GM21447 (cell line): ENCODE measurements at regions not wholly inside any gene's neighbourhood (a gene's known extent, or its start where the extent isn't known, plus 50 kb on each side); places are given as distances from the start of the nearest gene placed in this dataset.

Experiments
- ATAC-seq: cut with Tn5 transposase; IDR thresholded peaks from one replicate; pipeline ENCODE4 v1.9.1; 2021; ENCODE audit not compliant: unreplicated experiment

DNA sequence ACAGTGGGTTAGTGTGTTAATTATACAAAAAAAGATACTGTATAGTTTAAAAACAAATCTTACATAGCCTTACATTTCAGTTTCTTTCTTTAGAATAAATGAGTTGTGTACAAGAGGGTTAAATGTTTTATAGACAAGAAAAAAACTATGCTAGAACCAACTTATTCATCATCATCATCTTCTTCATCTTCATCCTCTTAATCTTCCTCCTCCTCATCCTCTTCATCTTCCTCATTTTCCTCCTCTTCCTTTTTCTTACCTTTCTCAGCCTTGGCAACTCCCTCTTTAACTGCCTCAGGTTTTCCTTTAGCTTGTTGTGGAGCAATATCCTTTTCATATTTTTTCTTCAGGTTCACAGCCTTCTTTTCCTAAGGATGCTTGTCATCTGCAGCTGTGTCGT lies 53.7 kb downstream of the RPS12 start:
- ATAC-seq: no peak

GRCh38 chr6:132872923-132873322 lies 58.6 kb downstream of the RPS12 start:
- peak; percentile 100 for ATAC-seq

DNA sequence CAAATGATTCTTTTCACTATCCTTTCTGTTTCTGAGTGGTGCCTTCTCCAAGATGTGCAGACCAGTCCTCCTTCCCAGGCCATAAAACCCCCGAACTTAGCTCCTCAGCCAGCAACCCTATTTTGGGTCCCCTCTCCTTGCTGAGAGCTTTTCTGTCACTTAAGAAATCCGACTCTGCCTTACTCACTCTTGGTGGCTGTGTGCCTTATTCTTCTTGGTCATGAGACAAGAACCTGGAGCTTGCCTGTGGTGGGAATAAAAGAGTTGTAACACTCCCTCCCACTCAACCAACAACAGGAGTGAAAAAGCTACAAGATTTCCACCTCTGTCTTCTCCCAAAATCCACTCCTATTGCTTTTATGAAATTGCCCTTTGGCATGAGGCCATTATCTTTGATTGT lies 62.6 kb downstream of the RPS12 start:
- no peak for ATAC-seq

DNA sequence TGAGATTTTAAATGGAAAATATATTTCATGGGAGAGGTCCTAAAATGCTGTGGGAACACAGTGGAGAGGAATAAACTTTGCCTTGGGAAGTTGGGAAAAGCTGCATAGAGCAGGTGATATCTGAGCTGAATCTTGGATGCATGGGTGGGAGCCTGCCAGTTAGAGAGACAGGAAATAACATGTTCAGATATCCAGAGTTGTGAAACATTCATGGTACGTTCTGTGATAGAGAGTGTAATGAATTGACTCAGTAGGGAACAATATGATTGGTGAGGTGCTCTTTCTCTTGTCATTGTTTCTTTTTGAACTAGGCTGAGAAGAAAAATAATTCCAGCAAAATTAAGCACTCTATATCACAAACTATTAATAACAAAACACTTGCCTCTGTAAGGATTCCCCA lies 72.8 kb downstream of the RPS12 start:
- ATAC-seq: no peak

- no peak for ATAC-seq
These were observed 74.3 kb downstream of the RPS12 start for GRCh38 chr6:132888701-132889100.

DNA sequence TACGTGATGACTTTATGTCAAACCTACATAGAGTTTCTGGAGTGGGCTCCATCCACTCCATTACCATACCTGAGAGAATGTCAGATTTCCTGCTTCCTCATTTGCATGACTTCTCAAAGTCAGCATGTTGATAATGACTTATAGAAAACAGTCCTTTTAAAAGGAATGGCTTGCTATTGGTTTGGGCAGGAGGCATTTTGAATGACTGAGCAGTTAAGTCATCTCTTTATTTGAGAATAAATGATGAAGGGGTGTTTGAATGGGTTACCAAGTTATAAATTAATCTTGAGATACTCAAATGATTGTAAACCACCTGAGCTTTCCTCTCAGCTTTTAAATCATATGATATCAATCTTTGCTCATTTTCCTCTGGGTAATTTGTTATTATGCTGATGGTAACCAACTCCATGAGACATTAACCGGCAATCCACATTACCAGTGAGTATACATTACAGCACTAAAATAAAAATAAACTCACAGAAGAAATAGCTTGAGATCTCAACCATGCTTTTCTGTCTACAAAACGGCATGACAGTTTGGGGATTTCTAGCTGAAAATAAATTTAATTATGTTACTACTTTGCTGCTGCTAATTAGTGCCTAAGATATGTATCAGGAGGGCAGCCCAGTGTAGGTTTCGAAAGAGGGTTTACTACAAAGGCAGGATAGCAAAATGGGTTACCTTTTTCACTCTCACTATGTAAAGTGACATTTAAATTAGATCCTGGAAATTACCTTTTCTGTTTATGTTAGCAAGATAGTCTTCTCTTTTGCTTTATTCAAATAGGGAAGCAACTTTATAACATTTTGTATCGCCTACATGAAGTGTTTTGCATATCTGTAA lies 78.8 kb downstream of the RPS12 start:
- ATAC-seq: no peak

DNA sequence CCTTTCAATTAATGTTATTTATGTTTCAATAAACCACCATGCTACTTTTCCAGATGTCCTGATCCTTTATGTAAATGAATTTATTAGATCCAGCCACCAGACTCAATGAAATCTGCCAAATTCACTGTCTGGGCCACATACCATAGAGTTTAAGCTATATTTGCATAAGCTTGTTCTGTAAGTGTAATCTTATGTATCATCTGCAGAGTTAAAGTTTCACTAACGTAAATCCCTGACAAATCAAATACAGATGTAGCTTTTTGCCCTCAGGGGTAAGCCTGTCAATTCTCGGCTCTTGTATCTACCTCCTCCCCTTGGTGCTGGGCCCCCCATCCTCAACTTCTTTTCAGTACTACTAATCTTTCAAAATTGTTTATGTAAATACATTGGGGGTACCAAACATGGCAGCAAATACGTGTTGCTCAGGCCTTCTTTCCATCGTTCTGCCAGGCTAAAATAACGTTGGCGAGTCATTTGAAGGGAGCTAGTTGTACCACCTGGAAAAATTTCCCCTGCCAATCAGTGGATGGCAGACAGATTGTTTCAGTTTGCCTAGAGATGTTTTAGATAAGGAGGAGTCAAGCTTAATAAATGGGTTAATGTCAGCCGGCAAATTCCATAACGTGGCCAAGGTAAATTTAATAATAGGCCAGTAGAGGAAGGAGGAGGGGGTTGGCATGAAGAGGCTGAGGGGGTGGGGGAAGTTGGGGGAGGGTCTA lies 79.6 kb downstream of the RPS12 start:
- no peak for ATAC-seq

DNA sequence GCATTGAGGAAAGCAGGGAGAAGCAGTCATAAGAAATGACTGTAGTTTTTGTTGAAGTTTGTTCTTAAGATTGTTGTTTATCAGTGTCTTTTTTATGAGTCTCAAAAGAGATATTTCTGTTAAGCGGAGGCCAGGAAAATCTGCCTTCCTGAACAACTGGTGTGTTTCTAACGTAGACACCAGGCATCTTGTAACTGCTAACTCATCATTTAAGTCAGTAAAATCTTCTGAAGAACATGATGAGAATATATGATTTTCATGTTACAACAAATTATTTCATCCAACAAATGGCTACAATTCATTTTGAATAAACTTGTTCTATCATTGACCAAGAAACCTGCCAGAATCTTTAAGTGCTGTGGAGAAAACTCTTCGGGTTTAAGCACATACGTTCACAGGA lies 84.0 kb downstream of the RPS12 start:
- ATAC-seq: no peak

- ATAC-seq: no peak
These were observed 86.5 kb downstream of the RPS12 start for GRCh38 chr6:132900849-132901248.

- ATAC-seq: no peak
These were observed 88.5 kb downstream of the RPS12 start for GRCh38 chr6:132902901-132903300.

GRCh38 chr6:132907231-132907630 lies 92.9 kb downstream of the RPS12 start:
- ATAC-seq: no peak

- no peak for ATAC-seq
These were observed 93.5 kb downstream of the RPS12 start for GRCh38 chr6:132907914-132908313.

DNA sequence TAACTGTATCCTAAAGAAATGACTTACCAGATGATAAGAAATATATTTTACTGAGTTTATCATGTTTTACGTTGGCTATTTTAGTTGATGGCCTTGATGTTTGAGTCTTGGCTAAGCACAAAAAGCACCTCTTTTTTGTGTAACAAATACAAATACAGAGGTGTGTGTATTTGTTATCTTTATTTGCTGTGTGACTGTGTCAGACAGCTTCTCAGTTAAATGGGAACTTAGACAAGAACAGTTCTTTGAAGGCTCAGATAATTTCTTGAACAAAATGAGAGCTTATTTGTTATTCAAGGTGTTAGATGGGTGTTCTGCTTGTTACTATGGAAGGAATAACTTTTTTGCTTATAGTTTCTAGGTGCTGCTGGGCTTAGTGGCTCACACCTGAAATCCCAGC lies 95.4 kb downstream of the RPS12 start:
- no peak for ATAC-seq

DNA sequence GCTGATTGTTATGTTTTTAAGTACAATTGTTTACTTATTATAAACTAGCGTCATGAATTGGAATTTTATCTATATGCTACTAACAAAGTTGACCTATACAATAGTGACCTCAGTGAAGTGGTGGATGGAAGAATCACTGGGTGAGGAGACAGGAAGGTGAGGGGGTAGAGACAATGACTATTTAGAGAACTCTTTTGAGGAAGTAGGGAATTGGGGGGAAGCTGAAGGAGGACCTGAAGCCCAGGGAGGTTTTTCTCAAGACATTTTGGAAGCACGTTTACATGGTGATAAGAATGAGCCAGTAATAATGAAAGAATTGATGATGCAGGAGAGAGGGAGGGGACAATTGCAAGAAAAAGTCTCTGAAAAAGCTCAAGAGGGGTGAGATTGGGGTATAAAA lies 96.4 kb downstream of the RPS12 start:
- ATAC-seq: no peak

DNA sequence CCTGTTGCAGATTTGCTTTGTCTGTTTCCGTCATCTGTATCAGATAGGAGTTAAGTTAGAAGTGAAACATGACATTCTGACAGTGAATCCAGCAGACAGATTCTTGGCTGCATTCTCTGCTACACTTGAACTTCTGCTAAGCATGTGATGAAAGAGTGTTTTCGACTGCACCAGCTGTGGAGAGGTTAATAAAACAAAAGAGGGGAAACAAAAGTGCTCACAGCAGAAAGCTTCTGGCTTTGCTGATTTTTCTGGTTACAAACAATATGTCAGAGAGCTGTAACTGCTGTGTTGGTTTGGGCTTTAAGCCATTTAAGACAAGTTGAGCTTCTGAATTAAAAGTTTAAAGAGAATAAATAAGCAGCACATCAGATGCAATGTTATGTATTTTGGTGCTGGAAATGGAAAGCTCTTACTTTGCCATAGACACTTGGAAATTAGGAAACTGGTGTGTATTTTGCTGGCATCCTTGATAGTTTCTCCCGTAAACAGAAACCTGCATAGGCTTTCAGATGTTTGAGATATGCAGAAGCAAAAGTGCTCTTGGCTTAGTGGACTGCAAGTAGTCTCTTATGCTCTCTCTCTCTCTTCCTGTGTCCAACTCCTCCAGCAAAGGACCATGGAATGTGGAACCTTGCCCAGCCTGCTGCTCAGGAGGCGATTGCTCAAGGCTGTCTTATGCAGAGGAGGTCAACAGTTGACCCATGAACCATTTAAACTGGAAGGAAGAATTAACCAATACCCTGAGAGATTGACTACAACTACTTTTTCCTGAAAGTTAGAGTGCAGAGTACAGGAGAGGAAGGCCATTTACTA lies 104.9 kb downstream of the RPS12 start:
- ATAC-seq: no peak

- ATAC-seq: no peak
These were observed 113.3 kb downstream of the RPS12 start for GRCh38 chr6:132927713-132928112.

DNA sequence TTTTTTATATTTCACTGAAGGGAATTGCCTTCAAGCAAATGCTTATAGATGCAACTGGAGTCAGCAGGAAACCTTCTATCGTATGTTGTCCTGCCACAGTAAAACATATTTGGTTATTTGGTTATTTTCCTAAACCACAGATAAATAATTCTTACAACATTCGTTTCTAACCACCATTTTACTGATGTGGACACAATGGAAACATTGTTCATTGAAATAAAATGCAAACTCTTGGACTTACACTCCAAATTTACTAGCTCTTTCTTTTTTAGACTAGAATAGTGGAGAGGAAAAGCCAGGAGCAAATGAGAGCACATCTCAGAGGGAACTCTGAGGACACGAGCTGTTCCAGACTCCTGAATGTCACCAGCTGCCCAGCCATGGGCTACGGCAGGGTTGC lies 114.8 kb downstream of the RPS12 start:
- ATAC-seq: no peak

GRCh38 chr6:132931313-132931712 lies 116.9 kb downstream of the RPS12 start:
- ATAC-seq: no peak

DNA sequence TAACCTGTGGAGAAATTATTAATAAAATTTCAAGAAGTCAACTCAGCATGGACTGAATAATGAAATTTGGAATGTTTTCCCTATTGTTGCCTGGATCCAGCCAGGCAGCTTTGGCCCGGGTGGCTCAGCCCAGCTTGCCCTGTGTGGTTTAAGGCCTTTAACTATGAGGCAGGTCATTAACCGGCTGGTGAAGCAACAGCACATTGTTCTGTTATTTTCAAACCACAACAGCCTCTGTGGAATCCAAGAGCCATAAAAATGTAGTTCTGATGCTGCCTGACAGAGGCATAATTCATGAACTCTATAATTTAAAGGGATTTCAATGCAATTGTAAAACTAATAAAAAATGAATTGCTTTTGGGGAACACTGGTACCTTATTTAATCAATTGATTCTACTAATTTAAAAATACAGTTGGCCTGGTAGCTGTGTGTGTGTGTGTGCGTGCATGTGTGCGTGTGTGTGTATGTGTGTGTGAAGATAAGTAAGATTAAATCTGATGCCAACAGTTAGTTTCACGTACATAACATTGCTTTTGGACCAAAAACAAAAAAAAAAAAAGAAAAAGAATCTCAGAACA lies 117.7 kb downstream of the RPS12 start:
- ATAC-seq: no peak

DNA sequence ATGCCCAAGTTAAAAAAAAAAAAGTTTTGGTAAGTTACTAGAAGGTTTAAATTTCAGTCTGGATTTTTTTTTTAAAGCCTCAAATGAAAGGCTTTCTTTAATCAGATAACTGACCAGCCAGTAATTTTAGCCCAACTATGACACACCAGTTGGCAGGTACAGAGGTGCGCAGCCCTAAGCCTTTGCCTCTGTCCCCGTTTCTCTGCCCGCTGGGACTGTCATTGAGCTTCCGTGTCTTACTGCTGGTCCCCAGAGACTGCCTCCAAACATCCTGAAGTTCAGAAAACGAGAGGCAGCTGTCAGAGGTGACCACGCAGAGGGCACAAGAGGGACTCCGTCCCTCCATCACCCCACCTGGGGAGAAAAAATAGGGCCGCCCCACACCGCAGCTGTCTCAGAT lies 118.2 kb downstream of the RPS12 start:
- no peak for ATAC-seq

DNA sequence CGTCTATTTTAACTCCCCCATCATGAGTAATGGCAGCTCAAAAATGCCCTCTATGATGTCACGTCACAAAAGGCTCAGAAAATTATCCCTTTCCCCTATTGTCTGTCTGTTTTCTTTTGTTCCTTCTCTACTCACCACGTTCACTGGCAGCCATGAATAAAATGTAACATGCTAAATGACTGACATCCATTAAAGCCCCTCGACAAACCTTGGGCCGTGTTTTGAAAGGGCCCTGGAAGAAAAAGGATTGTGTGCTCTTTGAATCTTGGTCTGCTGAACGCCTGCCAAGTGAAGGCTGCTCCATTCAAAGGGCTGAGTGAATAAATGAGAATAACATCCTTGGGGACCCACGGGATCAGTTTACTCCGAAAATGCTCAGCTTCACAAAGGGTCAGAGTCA lies 118.7 kb downstream of the RPS12 start:
- ATAC-seq: no peak
